H1 (cell line): ENCODE measurements at regions not wholly inside any gene's neighbourhood (a gene's known extent, or its start where the extent isn't known, plus 50 kb on each side); places are given as distances from the start of the nearest gene placed in this dataset.
"Not testable (repeated sequence)": the region's sequence is repeated elsewhere in the genome, so short reads cannot be mapped to it uniquely, and the experiment has no call there.

Source experiments
- CHD1 ChIP-seq: IDR thresholded peaks from 2 replicates; pipeline ENCODE4 v1.6.1; 2012; ENCODE audit warnings: low read depth, low read length, improper control_type of control experiment
- E2F6 ChIP-seq: IDR thresholded peaks from 2 replicates; pipeline ENCODE4 v1.6.1; 2012; ENCODE audit warnings: inconsistent platforms
- FOSL1 ChIP-seq: IDR thresholded peaks from 2 replicates; pipeline ENCODE4 v1.6.1; 2011; ENCODE audit warnings: mild to moderate bottlenecking, low read depth, low read length, moderate library complexity; ENCODE audit not compliant: insufficient read depth
- GABPA ChIP-seq: IDR thresholded peaks from 2 replicates; pipeline ENCODE4 v1.6.1; 2011; ENCODE audit warnings: mild to moderate bottlenecking, low read length, moderate library complexity, borderline replicate concordance; ENCODE audit not compliant: insufficient read depth
- HDAC6 ChIP-seq: IDR thresholded peaks from one replicate; pipeline ENCODE4 v1.7.1; 2012; ENCODE audit warnings: low read depth, mild to moderate bottlenecking, inconsistent platforms, low read length, moderate library complexity
- POLR2AphosphoS5 ChIP-seq: IDR thresholded peaks from 2 replicates; pipeline ENCODE4 v1.6.1; 2011; ENCODE audit warnings: low read depth, low read length
- RAD21 ChIP-seq, 2 experiments: IDR thresholded peaks in 1 of 2; conservative IDR thresholded peaks in 1 of 2; 2 replicates each; pipeline ENCODE4 v1.6.1; 2011; ENCODE audit warnings: low read depth in 2 of 2, low read length in 2 of 2, improper control_type of control experiment in 1 of 2, inconsistent platforms in 1 of 2, mild to moderate bottlenecking in 1 of 2, moderate library complexity in 1 of 2
- SIRT6 ChIP-seq: IDR thresholded peaks from one replicate; pipeline ENCODE4 v1.7.1; 2012; ENCODE audit warnings: low read length, inconsistent platforms
- USF2 ChIP-seq: IDR thresholded peaks from 2 replicates; pipeline ENCODE4 v1.6.1; 2011; ENCODE audit warnings: low read length, improper control_type of control experiment
- ZNF274 ChIP-seq: IDR thresholded peaks from 2 replicates; pipeline ENCODE4 v1.7.0; 2012; ENCODE audit warnings: low read length, borderline replicate concordance; ENCODE audit errors: extremely low read depth
- TF ChIP-seq, protein P1 (sequence below), 3 experiments: IDR thresholded peaks; 1 replicate in 2 of 3; 2 replicates in 1 of 3; pipeline versions ENCODE4 v1.5.1 to v1.6.1; 2011; ENCODE audit warnings: low read length in 3 of 3, mild to moderate bottlenecking in 3 of 3, inconsistent platforms in 2 of 3, low read depth in 1 of 3, moderate library complexity in 1 of 3; ENCODE audit not compliant: insufficient read depth in 1 of 3; ENCODE audit errors: control extremely low read depth in 1 of 3

- not testable (repeated sequence) for TF ChIP-seq SIRT6; FOSL1; E2F6; ZNF274; CHD1; GABPA; HDAC6; RAD21 (IDR thresholded peaks at IDR 0.05 in 1 of 2, conservative IDR thresholded peaks at IDR 0.05 in 1 of 2; ENCODE audit: low read depth in 2 of 2, low read length in 2 of 2); USF2; POLR2AphosphoS5
- TF ChIP-seq, protein P1, sequence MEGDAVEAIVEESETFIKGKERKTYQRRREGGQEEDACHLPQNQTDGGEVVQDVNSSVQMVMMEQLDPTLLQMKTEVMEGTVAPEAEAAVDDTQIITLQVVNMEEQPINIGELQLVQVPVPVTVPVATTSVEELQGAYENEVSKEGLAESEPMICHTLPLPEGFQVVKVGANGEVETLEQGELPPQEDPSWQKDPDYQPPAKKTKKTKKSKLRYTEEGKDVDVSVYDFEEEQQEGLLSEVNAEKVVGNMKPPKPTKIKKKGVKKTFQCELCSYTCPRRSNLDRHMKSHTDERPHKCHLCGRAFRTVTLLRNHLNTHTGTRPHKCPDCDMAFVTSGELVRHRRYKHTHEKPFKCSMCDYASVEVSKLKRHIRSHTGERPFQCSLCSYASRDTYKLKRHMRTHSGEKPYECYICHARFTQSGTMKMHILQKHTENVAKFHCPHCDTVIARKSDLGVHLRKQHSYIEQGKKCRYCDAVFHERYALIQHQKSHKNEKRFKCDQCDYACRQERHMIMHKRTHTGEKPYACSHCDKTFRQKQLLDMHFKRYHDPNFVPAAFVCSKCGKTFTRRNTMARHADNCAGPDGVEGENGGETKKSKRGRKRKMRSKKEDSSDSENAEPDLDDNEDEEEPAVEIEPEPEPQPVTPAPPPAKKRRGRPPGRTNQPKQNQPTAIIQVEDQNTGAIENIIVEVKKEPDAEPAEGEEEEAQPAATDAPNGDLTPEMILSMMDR (IDR thresholded peaks at IDR 0.05; ENCODE audit: control extremely low read depth in 1 of 3, insufficient read depth in 1 of 3, low read depth in 1 of 3, low read length in 3 of 3), result not testable (repeated sequence)
Observed at GRCh38 chr17:62197156-62197555, 132.1 kb upstream of the MED13 start.
